ENCODE measurements at regions not wholly inside any gene's neighbourhood (a gene's known extent, or its start where the extent isn't known, plus 50 kb on each side); places are given as distances from the start of the nearest gene placed in this dataset.

- TF ChIP-seq CTCF (conservative IDR thresholded peaks at IDR 0.05; ENCODE audit: low read depth in 2 of 2) (no peak), REST (IDR thresholded peaks at IDR 0.05; ENCODE audit: unreplicated experiment) (no peak), EZH2phosphoT487 (IDR thresholded peaks at IDR 0.05; ENCODE audit: unreplicated experiment) (no peak), POLR2AphosphoS5 (IDR thresholded peaks at IDR 0.05; ENCODE audit: low read depth) (no peak), EZH2 (IDR thresholded peaks at IDR 0.05; ENCODE audit: low read depth, unreplicated experiment) (no peak), NANOG (IDR thresholded peaks at IDR 0.05; ENCODE audit: borderline replicate concordance) (no peak)
These were observed 419.2 kb downstream of the REEP3 start for GRCh38 chr10:63940277-63940922.
